Upper lobe of left lung (tissue), 4 donors: ENCODE measurements at regions not wholly inside any gene's neighbourhood (a gene's known extent, or its start where the extent isn't known, plus 50 kb on each side); places are given as distances from the start of the nearest gene placed in this dataset.

Experiments
- EP300 ChIP-seq, 4 donors: sonication (generic); formaldehyde crosslinking; IDR thresholded peaks; one replicate each; pipeline ENCODE4 v1.5.1; 2017; ENCODE audit warnings: antibody characterized with exemption in 4 of 4, control low read depth in 2 of 4
- POLR2A ChIP-seq, 4 donors: fragments of 450-650 bp; IDR thresholded peaks; one replicate each; pipeline ENCODE4 v1.5.1; 2016 to 2017; ENCODE audit warnings: antibody characterized with exemption in 4 of 4, mild to moderate bottlenecking in 2 of 4
- POLR2AphosphoS5 ChIP-seq, 2 donors: sonication (generic); formaldehyde crosslinking; IDR thresholded peaks; one replicate each; pipeline ENCODE4 v1.5.1; 2017; ENCODE audit warnings: antibody characterized with exemption in 2 of 2
- TF ChIP-seq, protein P1 (sequence below), 6 experiments: fragments of 450-650 bp in 4 of 6; fragments of 200-600 bp in 2 of 6; sonication (generic) in 2 of 6; IDR thresholded peaks; one replicate each; pipeline ENCODE4 v1.5.1; 2016 to 2019; ENCODE audit warnings: antibody characterized with exemption in 6 of 6

DNA sequence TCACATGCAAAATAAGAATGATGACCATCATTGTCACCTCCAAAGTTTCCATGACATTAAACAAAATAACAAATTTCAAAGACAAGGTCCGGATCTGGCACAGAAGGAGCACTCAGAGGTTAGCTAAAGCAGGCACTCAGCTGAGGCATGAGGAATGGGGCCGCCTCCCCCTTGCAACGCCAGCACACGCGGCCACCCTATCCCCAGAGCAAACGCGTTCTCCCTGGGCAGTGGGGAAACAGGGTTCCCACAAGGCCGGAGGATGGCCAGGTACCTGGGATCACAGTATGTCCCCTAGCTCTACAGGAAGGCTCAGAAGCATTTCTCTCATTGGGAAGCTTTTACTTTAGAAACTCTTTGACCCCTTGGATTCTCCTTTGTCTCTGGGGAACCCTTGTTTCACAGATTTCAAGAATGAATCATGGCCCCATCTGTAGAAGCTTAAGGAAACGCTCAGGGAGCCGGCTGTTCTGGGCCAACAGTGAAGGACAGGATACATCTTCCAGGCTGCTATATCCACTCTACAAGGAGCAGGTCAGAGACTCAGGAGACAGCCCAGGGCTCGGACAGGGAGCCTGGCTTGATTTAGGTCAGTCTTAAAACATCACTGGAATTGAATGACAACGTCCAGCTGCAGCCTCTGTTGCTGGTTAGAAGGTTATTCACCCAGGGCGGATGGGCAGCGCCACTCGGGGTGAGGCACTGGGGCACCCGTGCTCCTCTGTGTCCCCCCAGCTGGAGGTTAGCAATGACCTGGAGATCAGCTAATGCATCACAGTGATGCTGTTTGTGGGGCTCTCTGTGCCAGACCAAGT lies 496.4 kb downstream of the NPHP4 start:
- TF ChIP-seq, protein P1, sequence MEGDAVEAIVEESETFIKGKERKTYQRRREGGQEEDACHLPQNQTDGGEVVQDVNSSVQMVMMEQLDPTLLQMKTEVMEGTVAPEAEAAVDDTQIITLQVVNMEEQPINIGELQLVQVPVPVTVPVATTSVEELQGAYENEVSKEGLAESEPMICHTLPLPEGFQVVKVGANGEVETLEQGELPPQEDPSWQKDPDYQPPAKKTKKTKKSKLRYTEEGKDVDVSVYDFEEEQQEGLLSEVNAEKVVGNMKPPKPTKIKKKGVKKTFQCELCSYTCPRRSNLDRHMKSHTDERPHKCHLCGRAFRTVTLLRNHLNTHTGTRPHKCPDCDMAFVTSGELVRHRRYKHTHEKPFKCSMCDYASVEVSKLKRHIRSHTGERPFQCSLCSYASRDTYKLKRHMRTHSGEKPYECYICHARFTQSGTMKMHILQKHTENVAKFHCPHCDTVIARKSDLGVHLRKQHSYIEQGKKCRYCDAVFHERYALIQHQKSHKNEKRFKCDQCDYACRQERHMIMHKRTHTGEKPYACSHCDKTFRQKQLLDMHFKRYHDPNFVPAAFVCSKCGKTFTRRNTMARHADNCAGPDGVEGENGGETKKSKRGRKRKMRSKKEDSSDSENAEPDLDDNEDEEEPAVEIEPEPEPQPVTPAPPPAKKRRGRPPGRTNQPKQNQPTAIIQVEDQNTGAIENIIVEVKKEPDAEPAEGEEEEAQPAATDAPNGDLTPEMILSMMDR (IDR thresholded peaks at IDR 0.05) = no peak
- TF ChIP-seq EP300 (IDR thresholded peaks at IDR 0.05) (no peak), POLR2A (IDR thresholded peaks at IDR 0.05) (no peak), POLR2AphosphoS5 (IDR thresholded peaks at IDR 0.05) (no peak)
